IMR-90 (cell line): ENCODE measurements at regions not wholly inside any gene's neighbourhood (a gene's known extent, or its start where the extent isn't known, plus 50 kb on each side); places are given as distances from the start of the nearest gene placed in this dataset.

Experiments used
- ATAC-seq: fragments of 200-7000 bp; cut with Tn5 transposase; 2 replicates; pipeline ENCODE4 v1.9.1; 2020; ENCODE audit warnings: low read depth, mild to moderate bottlenecking, moderate library complexity
- BruUV-seq: library from RNA; stranded (reverse); fragments of 400-500 nt; replicated peaks from 2 replicates; lab custom pipeline; 2021; lab: Mats Ljungman, UMichigan
- CTCF ChIA-PET: fragments of 300-600 bp; formaldehyde crosslinking; extraction: SDS; loops from one replicate; lab custom pipeline; 2021; ENCODE audit warnings: antibody characterized with exemption; lab: Yijun Ruan, JAX
- POLR2A ChIA-PET: fragments of 300-600 bp; sonication (Branson Sonifier 250); formaldehyde crosslinking; loops from one replicate; lab custom pipeline; 2022; ENCODE audit warnings: antibody characterized with exemption; ENCODE audit not compliant: unreplicated experiment; lab: Charles Lee
- DNase-seq: peaks from one replicate; pipeline ENCODE4 v3.0.0; 2013
- H2AFZ ChIP-seq: replicated peaks from 2 replicates; pipeline ENCODE3; 2013; ENCODE audit warnings: low read length, mild to moderate bottlenecking; ENCODE audit not compliant: poor library complexity
- H2AK5ac ChIP-seq: 2 replicates; pipeline ENCODE4 v1.6.1; 2013; ENCODE audit warnings: low read depth, low read length, inconsistent platforms
- H2AK9ac ChIP-seq: replicated peaks from 2 replicates; pipeline ENCODE3; 2013; ENCODE audit warnings: mild to moderate bottlenecking, low read depth, low read length, moderate library complexity; ENCODE audit not compliant: poor library complexity
- H2BK120ac ChIP-seq: 2 replicates; pipeline ENCODE4 v1.6.1; 2013; ENCODE audit warnings: low read depth, low read length, inconsistent platforms
- H2BK15ac ChIP-seq: 3 replicates; pipeline ENCODE4 v1.6.1; 2013; ENCODE audit warnings: low read depth, low read length, inconsistent platforms
- H2BK20ac ChIP-seq: 2 replicates; pipeline ENCODE4 v1.6.1; 2013; ENCODE audit warnings: low read depth, mild to moderate bottlenecking, inconsistent platforms, low read length, moderate library complexity
- H2BK5ac ChIP-seq: 2 replicates; pipeline ENCODE4 v1.6.1; 2013; ENCODE audit warnings: mild to moderate bottlenecking, low read depth, low read length, inconsistent platforms; ENCODE audit not compliant: poor library complexity, severe bottlenecking
- H3K14ac ChIP-seq: replicated peaks from 2 replicates; pipeline ENCODE4 v1.6.1; 2013; ENCODE audit warnings: low read depth, low read length, inconsistent platforms
- H3K18ac ChIP-seq: 2 replicates; pipeline ENCODE4 v1.6.1; 2013; ENCODE audit warnings: low read depth, low read length, control low read depth
- H3K23ac ChIP-seq: 2 replicates; pipeline ENCODE4 v1.6.1; 2013; ENCODE audit warnings: low read depth, low read length, inconsistent platforms
- H3K27ac ChIP-seq: 2 replicates; pipeline ENCODE4 v1.5.1; 2013; ENCODE audit warnings: mild to moderate bottlenecking, control low read depth, low read length; ENCODE audit not compliant: insufficient read depth
- H3K27me3 ChIP-seq: 2 replicates; pipeline ENCODE4 v1.6.1; 2013; ENCODE audit warnings: low read length; ENCODE audit not compliant: control insufficient read depth, insufficient read depth
- H3K36me3 ChIP-seq: 2 replicates; pipeline ENCODE4 v1.6.1; 2013; ENCODE audit warnings: low read length, mixed read lengths; ENCODE audit not compliant: control insufficient read depth, insufficient read depth
- H3K4ac ChIP-seq: 2 replicates; pipeline ENCODE4 v1.6.1; 2013; ENCODE audit warnings: low read depth, low read length, inconsistent platforms
- H3K4me1 ChIP-seq: 2 replicates; pipeline ENCODE4 v1.6.1; 2013; ENCODE audit warnings: low read length, mixed read lengths; ENCODE audit not compliant: control insufficient read depth, insufficient read depth
- H3K4me2 ChIP-seq: 2 replicates; pipeline ENCODE4 v1.6.1; 2013; ENCODE audit warnings: low read depth, mild to moderate bottlenecking, control low read depth, low read length, moderate library complexity
- H3K4me3 ChIP-seq: 2 replicates; pipeline ENCODE4 v1.5.1; 2013; ENCODE audit warnings: low read depth, mild to moderate bottlenecking, control low read depth, low read length, moderate library complexity; ENCODE audit not compliant: insufficient read depth
- H3K56ac ChIP-seq: 2 replicates; pipeline ENCODE4 v1.6.1; 2013; ENCODE audit warnings: low read length, inconsistent platforms; ENCODE audit not compliant: insufficient read depth; ENCODE audit errors: extremely low read depth
- H3K79me1 ChIP-seq, 2 experiments: 2 replicates each; pipeline ENCODE4 v1.6.1; 2013; ENCODE audit warnings: low read length in 2 of 2, inconsistent platforms in 1 of 2, low read depth in 1 of 2
- H3K9ac ChIP-seq: 2 replicates; pipeline ENCODE4 v1.6.1; 2013; ENCODE audit warnings: low read depth, low read length, control low read depth
- H3K9me1 ChIP-seq: 2 replicates; pipeline ENCODE4 v1.6.1; 2013; ENCODE audit warnings: low read length, inconsistent platforms; ENCODE audit not compliant: insufficient read depth
- H3K9me3 ChIP-seq: 2 replicates; pipeline ENCODE4 v1.6.1; 2013; ENCODE audit warnings: low read length; ENCODE audit not compliant: control insufficient read depth, insufficient read depth
- H4K20me1 ChIP-seq: 2 replicates; pipeline ENCODE4 v1.6.1; 2013; ENCODE audit warnings: low read length, inconsistent platforms; ENCODE audit not compliant: insufficient read depth
- H4K5ac ChIP-seq: 2 replicates; pipeline ENCODE4 v1.6.1; 2013; ENCODE audit warnings: mild to moderate bottlenecking, low read depth, low read length, control low read depth
- H4K8ac ChIP-seq, 2 experiments: 2 replicates each; pipeline ENCODE4 v1.6.1; 2013; ENCODE audit warnings: low read depth in 2 of 2, low read length in 2 of 2, control low read depth in 1 of 2, inconsistent platforms in 1 of 2
- H4K91ac ChIP-seq: 2 replicates; pipeline ENCODE4 v1.6.1; 2013; ENCODE audit warnings: low read depth, low read length, inconsistent platforms; ENCODE audit not compliant: insufficient read depth
- BHLHE40 ChIP-seq: fragments of 150-350 bp; IDR thresholded peaks from 2 replicates; pipeline ENCODE4 v1.6.1; 2016; ENCODE audit warnings: mild to moderate bottlenecking, low read depth, low read length
- CEBPB ChIP-seq: IDR thresholded peaks from 2 replicates; pipeline ENCODE4 v1.6.1; 2012; ENCODE audit warnings: low read depth, low read length, improper control_type of control experiment
- MAFK ChIP-seq: IDR thresholded peaks from 2 replicates; pipeline ENCODE4 v1.6.1; 2012; ENCODE audit warnings: low read depth, low read length, improper control_type of control experiment
- MAZ ChIP-seq: IDR thresholded peaks from 2 replicates; pipeline ENCODE4 v1.6.1; 2012; ENCODE audit warnings: low read depth, mild to moderate bottlenecking, low read length, improper control_type of control experiment, moderate library complexity, borderline replicate concordance
- MXI1 ChIP-seq: IDR thresholded peaks from 2 replicates; pipeline ENCODE4 v1.6.1; 2012; ENCODE audit warnings: low read depth, mild to moderate bottlenecking, low read length, moderate library complexity, borderline replicate concordance
- RCOR1 ChIP-seq: IDR thresholded peaks from 2 replicates; pipeline ENCODE4 v1.6.1; 2012; ENCODE audit warnings: mild to moderate bottlenecking, low read length, improper control_type of control experiment; ENCODE audit not compliant: insufficient replicate concordance
- SMC3 ChIP-seq: fragments of 150-350 bp; IDR thresholded peaks from 2 replicates; pipeline ENCODE4 v1.6.1; 2016; ENCODE audit warnings: low read depth, mild to moderate bottlenecking, antibody characterized with exemption, low read length, moderate library complexity
- USF2 ChIP-seq: fragments of 150-350 bp; IDR thresholded peaks from 2 replicates; pipeline ENCODE4 v1.6.1; 2017; ENCODE audit warnings: mild to moderate bottlenecking, antibody characterized with exemption, low read length, low read depth
- WGBS, 2 experiments: methylation state at CpG; one replicate each; pipeline versions ENCODE4 v1.1.5 to v1.1.7; 2013; ENCODE audit warnings: missing lambda C conversion rate in 2 of 2; ENCODE audit not compliant: insufficient read length in 1 of 2; ENCODE audit errors: extremely low coverage in 2 of 2; 5-methylcytosine and 5-hydroxymethylcytosine counted together
- dilution Hi-C: fragments of 300-500 bp; cut with HindIII; formaldehyde crosslinking; loops from one replicate; pipeline ENCODE4 v1.14.3; 2018; ENCODE audit warnings: low sequenced_read_pairs; ENCODE audit not compliant: unreplicated experiment
- in situ Hi-C: fragments of 300-500 bp; cut with MboI; formaldehyde crosslinking; loops from 3 replicates; pipeline ENCODE4 v1.14.3; 2019; ENCODE audit warnings: low sequenced_read_pairs, inconsistent platforms, mixed read lengths
- intact Hi-C: fragments of 100-400 bp; cut with micrococcal nuclease; formaldehyde crosslinking; loops from 2 replicates; pipeline ENCODE4 v1.10.0; 2022
- TF ChIP-seq, protein P1 (sequence below): conservative IDR thresholded peaks from 2 replicates; pipeline ENCODE4 v1.5.1; 2012; ENCODE audit warnings: mild to moderate bottlenecking, low read depth, low read length, improper control_type of control experiment

GRCh38 chr10:43994539-43994938, 345.9 kb upstream of the ZNF32 start:
- H2AFZ ChIP-seq, result no peak overlapping the region
- no peak overlapping the region for H3K14ac ChIP-seq
- BruUV-seq, result no TSS peak
- no peak overlapping the region for H2AK5ac ChIP-seq
- H4K20me1 ChIP-seq, result no peaks in the 10 kb centered on the region
- no peaks in the 10 kb centered on the region; the same call in 1 of the 2 replicates for H3K27me3 ChIP-seq
- intact Hi-C loops, result no loop called here
- no peak overlapping the region for H3K18ac ChIP-seq
- no peak overlapping the region for H3K4ac ChIP-seq
- no peak overlapping the region for H2AK9ac ChIP-seq
- H3K9me1 ChIP-seq, result peaks cover 2% of the 10 kb centered on the region; the same call in 1 of the 2 replicates
- no peaks in the 10 kb centered on the region for H3K36me3 ChIP-seq
- DNase-seq (no peak), ATAC-seq (no peak)
- no peak overlapping the region for H3K4me2 ChIP-seq
- no peak overlapping the region for H3K27ac ChIP-seq
- H4K5ac ChIP-seq, result no peak overlapping the region
- H4K91ac ChIP-seq, result no peak overlapping the region
- TF ChIP-seq RCOR1 (no peak), MXI1 (no peak), BHLHE40 (no peak), USF2 (no peak), SMC3 (no peak), CEBPB (no peak), MAZ (no peak), MAFK (no peak)
- TF ChIP-seq, protein P1, sequence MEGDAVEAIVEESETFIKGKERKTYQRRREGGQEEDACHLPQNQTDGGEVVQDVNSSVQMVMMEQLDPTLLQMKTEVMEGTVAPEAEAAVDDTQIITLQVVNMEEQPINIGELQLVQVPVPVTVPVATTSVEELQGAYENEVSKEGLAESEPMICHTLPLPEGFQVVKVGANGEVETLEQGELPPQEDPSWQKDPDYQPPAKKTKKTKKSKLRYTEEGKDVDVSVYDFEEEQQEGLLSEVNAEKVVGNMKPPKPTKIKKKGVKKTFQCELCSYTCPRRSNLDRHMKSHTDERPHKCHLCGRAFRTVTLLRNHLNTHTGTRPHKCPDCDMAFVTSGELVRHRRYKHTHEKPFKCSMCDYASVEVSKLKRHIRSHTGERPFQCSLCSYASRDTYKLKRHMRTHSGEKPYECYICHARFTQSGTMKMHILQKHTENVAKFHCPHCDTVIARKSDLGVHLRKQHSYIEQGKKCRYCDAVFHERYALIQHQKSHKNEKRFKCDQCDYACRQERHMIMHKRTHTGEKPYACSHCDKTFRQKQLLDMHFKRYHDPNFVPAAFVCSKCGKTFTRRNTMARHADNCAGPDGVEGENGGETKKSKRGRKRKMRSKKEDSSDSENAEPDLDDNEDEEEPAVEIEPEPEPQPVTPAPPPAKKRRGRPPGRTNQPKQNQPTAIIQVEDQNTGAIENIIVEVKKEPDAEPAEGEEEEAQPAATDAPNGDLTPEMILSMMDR, result no peak
- no peak overlapping the region for H3K9ac ChIP-seq
- no peak overlapping the region; the same call in 1 of the 2 replicates for H3K56ac ChIP-seq
- no peak overlapping the region for H2BK15ac ChIP-seq
- in situ Hi-C loops, result no loop called here
- dilution Hi-C loops, result no loop called here
- CTCF ChIA-PET, result no interaction called here
- H2BK20ac ChIP-seq, result no peak overlapping the region
- no peaks in the 10 kb centered on the region for H3K79me1 ChIP-seq
- peak overlapping the region; percentile 33 for H2BK5ac ChIP-seq
- H3K4me3 ChIP-seq, result no peak overlapping the region
- 63% methylated on average over 1 of the region's 2 CpGs; no CpG with 5 or more reads in 1 of the 2 experiments for WGBS, 2 experiments
- H3K4me1 ChIP-seq, result no peaks in the 10 kb centered on the region; the same call in 1 of the 2 replicates
- H4K8ac ChIP-seq, result no peak overlapping the region
- H3K9me3 ChIP-seq, result peaks cover 5% of the 10 kb centered on the region
- POLR2A ChIA-PET, result no interaction called here
- no peak overlapping the region for H3K23ac ChIP-seq
- H2BK120ac ChIP-seq, result no peak overlapping the region
